ENCODE measurements at regions not wholly inside any gene's neighbourhood (a gene's known extent, or its start where the extent isn't known, plus 50 kb on each side); places are given as distances from the start of the nearest gene placed in this dataset.

DNA sequence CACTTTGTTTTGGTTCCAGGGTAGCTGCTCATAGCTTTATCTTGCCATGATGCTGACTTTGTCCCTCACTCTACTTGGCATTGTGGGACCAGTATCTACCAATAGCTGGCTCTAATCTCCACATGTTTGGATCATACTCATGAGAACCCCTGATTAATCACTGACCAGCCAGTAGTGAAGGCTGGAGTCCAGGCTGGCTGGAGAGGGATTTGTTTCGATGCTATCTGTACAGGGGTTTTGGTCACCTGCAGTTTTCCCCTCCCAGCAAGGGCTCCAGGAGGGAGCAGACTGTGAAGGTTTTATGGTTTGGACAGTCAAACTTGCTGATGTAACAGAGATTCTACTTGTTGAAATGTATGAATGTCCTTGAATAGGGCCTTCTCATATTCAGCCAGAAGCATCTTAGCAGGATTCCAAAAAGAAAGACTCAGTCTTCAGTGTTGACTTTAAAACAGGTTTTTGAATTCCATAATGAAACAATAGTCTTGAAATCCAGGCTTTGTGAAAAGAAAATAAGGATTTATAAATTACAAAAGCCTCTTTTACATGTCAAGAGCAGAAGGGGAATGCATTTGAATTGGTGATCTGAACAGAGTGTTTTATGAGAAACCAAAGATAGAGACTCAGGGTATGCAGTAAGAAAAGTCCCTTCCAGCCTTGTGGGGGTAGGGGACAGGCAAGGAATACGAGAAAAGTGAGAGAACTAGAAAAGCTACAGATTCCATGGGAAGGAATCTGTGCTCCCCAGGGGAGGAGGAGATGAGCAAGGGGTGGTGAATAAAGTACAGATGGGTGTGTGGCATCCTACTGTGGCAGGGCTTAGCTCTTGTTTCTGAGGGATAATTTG is 103.1 kb upstream of the SHISA3 start:
- H3K9ac ChIP-seq (ENCODE audit: low read depth, low read length, poor library complexity, severe bottlenecking): no peak overlapping the region
- TF ChIP-seq, protein P1, sequence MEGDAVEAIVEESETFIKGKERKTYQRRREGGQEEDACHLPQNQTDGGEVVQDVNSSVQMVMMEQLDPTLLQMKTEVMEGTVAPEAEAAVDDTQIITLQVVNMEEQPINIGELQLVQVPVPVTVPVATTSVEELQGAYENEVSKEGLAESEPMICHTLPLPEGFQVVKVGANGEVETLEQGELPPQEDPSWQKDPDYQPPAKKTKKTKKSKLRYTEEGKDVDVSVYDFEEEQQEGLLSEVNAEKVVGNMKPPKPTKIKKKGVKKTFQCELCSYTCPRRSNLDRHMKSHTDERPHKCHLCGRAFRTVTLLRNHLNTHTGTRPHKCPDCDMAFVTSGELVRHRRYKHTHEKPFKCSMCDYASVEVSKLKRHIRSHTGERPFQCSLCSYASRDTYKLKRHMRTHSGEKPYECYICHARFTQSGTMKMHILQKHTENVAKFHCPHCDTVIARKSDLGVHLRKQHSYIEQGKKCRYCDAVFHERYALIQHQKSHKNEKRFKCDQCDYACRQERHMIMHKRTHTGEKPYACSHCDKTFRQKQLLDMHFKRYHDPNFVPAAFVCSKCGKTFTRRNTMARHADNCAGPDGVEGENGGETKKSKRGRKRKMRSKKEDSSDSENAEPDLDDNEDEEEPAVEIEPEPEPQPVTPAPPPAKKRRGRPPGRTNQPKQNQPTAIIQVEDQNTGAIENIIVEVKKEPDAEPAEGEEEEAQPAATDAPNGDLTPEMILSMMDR (conservative IDR thresholded peaks at IDR 0.05; ENCODE audit: low read length): no peak
- no peak for TF ChIP-seq EZH2phosphoT487 (IDR thresholded peaks at IDR 0.05; ENCODE audit: borderline replicate concordance)
- no peak overlapping the region for H3K4me2 ChIP-seq (ENCODE audit: low read depth, low read length, poor library complexity, severe bottlenecking)

DNA sequence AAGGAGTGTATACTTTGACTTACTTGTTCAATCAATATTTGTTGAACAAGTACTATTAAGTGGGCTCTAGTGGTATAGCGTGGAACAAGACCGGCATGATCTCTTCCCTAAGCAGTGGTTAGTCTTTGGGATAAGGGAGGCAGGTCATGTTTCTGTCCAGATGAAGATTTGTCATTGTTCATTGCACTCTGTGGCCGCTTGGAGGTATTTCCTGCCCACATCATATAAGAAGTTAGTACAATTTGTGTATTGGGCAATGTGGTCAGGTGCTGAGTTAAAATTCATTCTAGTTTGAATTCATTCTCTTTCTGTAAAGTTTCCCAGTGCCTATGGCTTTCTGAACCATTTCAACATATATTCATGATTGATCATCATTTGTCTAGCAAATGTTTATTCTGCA is 101.1 kb upstream of the SHISA3 start:
- Histone ChIP-seq H2AFZ (ENCODE audit: low read length) (no peak overlapping the region), H3K36me3 (ENCODE audit: insufficient read depth, low read length) (no peaks in the 10 kb centered on the region), H3K4me1 (ENCODE audit: insufficient read depth, low read length, poor library complexity, severe bottlenecking) (no peaks in the 10 kb centered on the region), H3K9ac (ENCODE audit: low read depth, low read length, poor library complexity, severe bottlenecking) (no peak overlapping the region), H3K4me2 (ENCODE audit: low read depth, low read length, poor library complexity, severe bottlenecking) (no peak overlapping the region), H3K4me3 (ENCODE audit: low read length, poor library complexity, severe bottlenecking) (no peak overlapping the region), H3K79me2 (ENCODE audit: insufficient read depth, low read length) (no peaks in the 10 kb centered on the region), H3F3A (ENCODE audit: low read depth) (no peaks in the 10 kb centered on the region), H3K9me3 (ENCODE audit: insufficient read depth, low read depth, low read length) (no peaks in the 10 kb centered on the region), H3K9me2 (replicated peaks; ENCODE audit: low read depth, low read length) (no peaks in the 10 kb centered on the region), H4K20me1 (ENCODE audit: insufficient read depth, low read length, poor library complexity, severe bottlenecking) (no peaks in the 10 kb centered on the region), H3K27me3 (ENCODE audit: insufficient read depth, low read length, poor library complexity, severe bottlenecking) (no peaks in the 10 kb centered on the region)
- TF ChIP-seq EZH2phosphoT487 (IDR thresholded peaks at IDR 0.05; ENCODE audit: borderline replicate concordance): no peak
- TF ChIP-seq, protein P1 (conservative IDR thresholded peaks at IDR 0.05; ENCODE audit: low read length): no peak

More for the DNA sequence above, 103.1 kb upstream of the SHISA3 start:
- Histone ChIP-seq H3K9me3 (ENCODE audit: insufficient read depth, low read depth, low read length) (no peaks in the 10 kb centered on the region), H3K27me3 (ENCODE audit: insufficient read depth, low read length, poor library complexity, severe bottlenecking) (no peaks in the 10 kb centered on the region), H3F3A (ENCODE audit: low read depth) (no peaks in the 10 kb centered on the region), H2AFZ (ENCODE audit: low read length) (no peak overlapping the region), H4K20me1 (ENCODE audit: insufficient read depth, low read length, poor library complexity, severe bottlenecking) (no peaks in the 10 kb centered on the region), H3K4me1 (ENCODE audit: insufficient read depth, low read length, poor library complexity, severe bottlenecking) (no peaks in the 10 kb centered on the region), H3K9me2 (replicated peaks; ENCODE audit: low read depth, low read length) (no peaks in the 10 kb centered on the region), H3K36me3 (ENCODE audit: insufficient read depth, low read length) (no peaks in the 10 kb centered on the region), H3K79me2 (ENCODE audit: insufficient read depth, low read length) (no peaks in the 10 kb centered on the region), H3K4me3 (ENCODE audit: low read length, poor library complexity, severe bottlenecking) (no peak overlapping the region)

DNA sequence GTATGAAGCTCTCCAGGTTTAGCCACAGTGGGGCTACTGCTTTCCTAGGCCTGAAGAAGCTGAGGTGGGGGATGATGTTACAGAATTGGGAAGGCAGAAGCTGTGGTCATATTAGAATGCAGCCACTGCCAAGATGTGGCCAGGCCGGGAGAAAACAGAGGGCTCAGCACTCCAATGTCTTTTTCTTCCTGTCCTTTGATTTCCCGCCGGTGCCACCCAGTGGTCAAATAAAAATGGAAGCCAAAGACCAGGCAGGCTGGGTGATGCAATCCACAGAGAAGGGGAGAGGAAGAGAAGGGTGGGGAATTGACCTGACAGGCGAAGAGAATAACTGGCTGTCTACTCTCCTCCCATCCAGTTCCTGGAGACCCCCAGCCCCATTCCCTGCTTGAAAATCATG is 94.9 kb upstream of the SHISA3 start:
- Histone ChIP-seq H4K20me1 (ENCODE audit: insufficient read depth, low read length, poor library complexity, severe bottlenecking) (no peaks in the 10 kb centered on the region), H3K9ac (ENCODE audit: low read depth, low read length, poor library complexity, severe bottlenecking) (no peak overlapping the region), H3K27me3 (ENCODE audit: insufficient read depth, low read length, poor library complexity, severe bottlenecking) (no peaks in the 10 kb centered on the region), H3K4me2 (ENCODE audit: low read depth, low read length, poor library complexity, severe bottlenecking) (no peak overlapping the region), H3K4me3 (ENCODE audit: low read length, poor library complexity, severe bottlenecking) (no peak overlapping the region), H3K4me1 (ENCODE audit: insufficient read depth, low read length, poor library complexity, severe bottlenecking) (no peaks in the 10 kb centered on the region), H2AFZ (ENCODE audit: low read length) (0 out of 2 replicates have a peak overlapping the region, but pooled peaks have one; percentile 8), H3K9me3 (ENCODE audit: insufficient read depth, low read depth, low read length) (no peaks in the 10 kb centered on the region), H3K79me2 (ENCODE audit: insufficient read depth, low read length) (no peaks in the 10 kb centered on the region), H3K9me2 (replicated peaks; ENCODE audit: low read depth, low read length) (no peaks in the 10 kb centered on the region), H3F3A (ENCODE audit: low read depth) (no peaks in the 10 kb centered on the region), H3K36me3 (ENCODE audit: insufficient read depth, low read length) (no peaks in the 10 kb centered on the region)
- no peak for TF ChIP-seq EZH2phosphoT487 (IDR thresholded peaks at IDR 0.05; ENCODE audit: borderline replicate concordance)
- TF ChIP-seq, protein P1 (conservative IDR thresholded peaks at IDR 0.05; ENCODE audit: low read length): peak; percentile 47
